ENCODE measurements at regions not wholly inside any gene's neighbourhood (a gene's known extent, or its start where the extent isn't known, plus 50 kb on each side); places are given as distances from the start of the nearest gene placed in this dataset.

DNA sequence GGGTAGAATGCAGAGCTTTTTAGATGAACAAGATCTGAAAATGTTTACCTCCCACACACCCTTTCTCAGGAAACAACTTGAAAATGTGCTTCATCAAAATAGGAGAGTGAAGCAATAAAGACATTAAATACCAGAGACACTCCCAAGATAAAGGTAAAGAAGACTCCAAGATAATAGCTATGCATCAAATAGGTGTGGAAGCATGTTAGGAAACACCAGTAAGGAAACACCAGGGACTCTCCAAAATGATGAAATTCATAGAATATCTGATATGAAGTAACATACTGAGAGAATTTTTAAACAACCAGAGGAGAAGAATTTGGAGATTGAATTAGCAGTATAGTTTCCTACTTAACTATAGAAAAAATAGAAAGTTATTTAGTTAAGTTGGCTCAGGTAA, 57.0 kb downstream of the OR10A6 start:
- Histone ChIP-seq H4K5ac (ENCODE audit: low read depth, low read length) (no peak overlapping the region), H2BK5ac (ENCODE audit: low read depth, low read length, poor library complexity, severe bottlenecking) (no peak overlapping the region), H2BK20ac (ENCODE audit: low read depth, low read length) (no peak overlapping the region), H4K91ac (ENCODE audit: insufficient read depth, low read depth, low read length) (no peak overlapping the region), H2BK15ac (ENCODE audit: low read depth, low read length) (no peak overlapping the region), H3K4ac (ENCODE audit: low read depth, low read length) (no peak overlapping the region), H3K9ac (ENCODE audit: low read depth, low read length) (no peak overlapping the region), H2BK120ac (ENCODE audit: low read depth, low read length) (no peak overlapping the region), H4K20me1 (ENCODE audit: insufficient read depth, low read length) (no peaks in the 10 kb centered on the region), H3K4me1 (ENCODE audit: control insufficient read depth, insufficient read depth, low read length) (no peaks in the 10 kb centered on the region), H3K56ac (ENCODE audit: extremely low read depth, insufficient read depth, low read length) (no peak overlapping the region), H2AFZ (replicated peaks; ENCODE audit: low read length, poor library complexity) (no peak overlapping the region), H3K9me1 (ENCODE audit: insufficient read depth, low read length) (no peaks in the 10 kb centered on the region), H4K8ac (ENCODE audit: low read depth in 2 of 2, low read length in 2 of 2) (no peak overlapping the region), H2AK5ac (ENCODE audit: low read depth, low read length) (no peak overlapping the region), H3K4me3 (ENCODE audit: insufficient read depth, low read depth, low read length) (no peak overlapping the region), H3K79me1 (ENCODE audit: low read depth in 1 of 2, low read length in 2 of 2) (no peaks in the 10 kb centered on the region), H3K9me3 (ENCODE audit: control insufficient read depth, insufficient read depth, low read length) (no peaks in the 10 kb centered on the region), H2AK9ac (replicated peaks; ENCODE audit: low read depth, low read length, poor library complexity) (no peak overlapping the region), H3K27me3 (ENCODE audit: control insufficient read depth, insufficient read depth, low read length) (no peaks in the 10 kb centered on the region; the same call in 1 of the 2 replicates), H3K18ac (ENCODE audit: low read depth, low read length) (no peak overlapping the region), H3K36me3 (ENCODE audit: control insufficient read depth, insufficient read depth, low read length) (no peaks in the 10 kb centered on the region), H3K23ac (ENCODE audit: low read depth, low read length) (no peak overlapping the region), H3K14ac (replicated peaks; ENCODE audit: low read depth, low read length) (no peak overlapping the region), H3K4me2 (ENCODE audit: low read depth, low read length) (no peak overlapping the region), H3K27ac (ENCODE audit: insufficient read depth, low read length) (no peak overlapping the region)
- dilution Hi-C loops (cut with HindIII; ENCODE audit: low sequenced_read_pairs, unreplicated experiment) = no loop called here
- TF ChIP-seq CEBPB (IDR thresholded peaks at IDR 0.05; ENCODE audit: low read depth, low read length) (no peak), RFX5 (IDR thresholded peaks at IDR 0.05; ENCODE audit: low read depth, low read length) (no peak)
- TF ChIP-seq, protein P1, sequence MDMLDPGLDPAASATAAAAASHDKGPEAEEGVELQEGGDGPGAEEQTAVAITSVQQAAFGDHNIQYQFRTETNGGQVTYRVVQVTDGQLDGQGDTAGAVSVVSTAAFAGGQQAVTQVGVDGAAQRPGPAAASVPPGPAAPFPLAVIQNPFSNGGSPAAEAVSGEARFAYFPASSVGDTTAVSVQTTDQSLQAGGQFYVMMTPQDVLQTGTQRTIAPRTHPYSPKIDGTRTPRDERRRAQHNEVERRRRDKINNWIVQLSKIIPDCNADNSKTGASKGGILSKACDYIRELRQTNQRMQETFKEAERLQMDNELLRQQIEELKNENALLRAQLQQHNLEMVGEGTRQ (IDR thresholded peaks at IDR 0.05; ENCODE audit: low read depth, low read length) = no peak
- ChIA-PET POLR2A (ENCODE audit: unreplicated experiment) (no interaction called here), CTCF (no interaction called here)
- in situ Hi-C loops (cut with MboI; ENCODE audit: low sequenced_read_pairs) = no loop called here
- intact Hi-C loops (cut with micrococcal nuclease) = no loop called here
- BruUV-seq (replicated peaks) = no TSS peak
- DNase-seq (no peak), ATAC-seq (ENCODE audit: low read depth) (no peak)

Measured in IMR-90 (cell line).